IMR-90 (cell line): ENCODE measurements at regions not wholly inside any gene's neighbourhood (a gene's known extent, or its start where the extent isn't known, plus 50 kb on each side); places are given as distances from the start of the nearest gene placed in this dataset.

Source experiments
- ATAC-seq: fragments of 200-7000 bp; cut with Tn5 transposase; 2 replicates; pipeline ENCODE4 v1.9.1; 2020; ENCODE audit warnings: low read depth, mild to moderate bottlenecking, moderate library complexity
- BruUV-seq: library from RNA; stranded (reverse); fragments of 400-500 nt; replicated peaks from 2 replicates; lab custom pipeline; 2021; lab: Mats Ljungman, UMichigan
- CTCF ChIA-PET: fragments of 300-600 bp; formaldehyde crosslinking; extraction: SDS; loops from one replicate; lab custom pipeline; 2021; ENCODE audit warnings: antibody characterized with exemption; lab: Yijun Ruan, JAX
- POLR2A ChIA-PET: fragments of 300-600 bp; sonication (Branson Sonifier 250); formaldehyde crosslinking; loops from one replicate; lab custom pipeline; 2022; ENCODE audit warnings: antibody characterized with exemption; ENCODE audit not compliant: unreplicated experiment; lab: Charles Lee
- DNase-seq: peaks from one replicate; pipeline ENCODE4 v3.0.0; 2013
- H2AFZ ChIP-seq: replicated peaks from 2 replicates; pipeline ENCODE3; 2013; ENCODE audit warnings: low read length, mild to moderate bottlenecking; ENCODE audit not compliant: poor library complexity
- H2AK5ac ChIP-seq: 2 replicates; pipeline ENCODE4 v1.6.1; 2013; ENCODE audit warnings: low read depth, low read length, inconsistent platforms
- H2AK9ac ChIP-seq: replicated peaks from 2 replicates; pipeline ENCODE3; 2013; ENCODE audit warnings: mild to moderate bottlenecking, low read depth, low read length, moderate library complexity; ENCODE audit not compliant: poor library complexity
- H2BK120ac ChIP-seq: 2 replicates; pipeline ENCODE4 v1.6.1; 2013; ENCODE audit warnings: low read depth, low read length, inconsistent platforms
- H2BK15ac ChIP-seq: 3 replicates; pipeline ENCODE4 v1.6.1; 2013; ENCODE audit warnings: low read depth, low read length, inconsistent platforms
- H2BK20ac ChIP-seq: 2 replicates; pipeline ENCODE4 v1.6.1; 2013; ENCODE audit warnings: low read depth, mild to moderate bottlenecking, inconsistent platforms, low read length, moderate library complexity
- H2BK5ac ChIP-seq: 2 replicates; pipeline ENCODE4 v1.6.1; 2013; ENCODE audit warnings: mild to moderate bottlenecking, low read depth, low read length, inconsistent platforms; ENCODE audit not compliant: poor library complexity, severe bottlenecking
- H3K14ac ChIP-seq: replicated peaks from 2 replicates; pipeline ENCODE4 v1.6.1; 2013; ENCODE audit warnings: low read depth, low read length, inconsistent platforms
- H3K18ac ChIP-seq: 2 replicates; pipeline ENCODE4 v1.6.1; 2013; ENCODE audit warnings: low read depth, low read length, control low read depth
- H3K23ac ChIP-seq: 2 replicates; pipeline ENCODE4 v1.6.1; 2013; ENCODE audit warnings: low read depth, low read length, inconsistent platforms
- H3K27ac ChIP-seq: 2 replicates; pipeline ENCODE4 v1.5.1; 2013; ENCODE audit warnings: mild to moderate bottlenecking, control low read depth, low read length; ENCODE audit not compliant: insufficient read depth
- H3K27me3 ChIP-seq: 2 replicates; pipeline ENCODE4 v1.6.1; 2013; ENCODE audit warnings: low read length; ENCODE audit not compliant: control insufficient read depth, insufficient read depth
- H3K36me3 ChIP-seq: 2 replicates; pipeline ENCODE4 v1.6.1; 2013; ENCODE audit warnings: low read length, mixed read lengths; ENCODE audit not compliant: control insufficient read depth, insufficient read depth
- H3K4ac ChIP-seq: 2 replicates; pipeline ENCODE4 v1.6.1; 2013; ENCODE audit warnings: low read depth, low read length, inconsistent platforms
- H3K4me1 ChIP-seq: 2 replicates; pipeline ENCODE4 v1.6.1; 2013; ENCODE audit warnings: low read length, mixed read lengths; ENCODE audit not compliant: control insufficient read depth, insufficient read depth
- H3K4me2 ChIP-seq: 2 replicates; pipeline ENCODE4 v1.6.1; 2013; ENCODE audit warnings: low read depth, mild to moderate bottlenecking, control low read depth, low read length, moderate library complexity
- H3K4me3 ChIP-seq: 2 replicates; pipeline ENCODE4 v1.5.1; 2013; ENCODE audit warnings: low read depth, mild to moderate bottlenecking, control low read depth, low read length, moderate library complexity; ENCODE audit not compliant: insufficient read depth
- H3K56ac ChIP-seq: 2 replicates; pipeline ENCODE4 v1.6.1; 2013; ENCODE audit warnings: low read length, inconsistent platforms; ENCODE audit not compliant: insufficient read depth; ENCODE audit errors: extremely low read depth
- H3K79me1 ChIP-seq, 2 experiments: 2 replicates each; pipeline ENCODE4 v1.6.1; 2013; ENCODE audit warnings: low read length in 2 of 2, inconsistent platforms in 1 of 2, low read depth in 1 of 2
- H3K9ac ChIP-seq: 2 replicates; pipeline ENCODE4 v1.6.1; 2013; ENCODE audit warnings: low read depth, low read length, control low read depth
- H3K9me1 ChIP-seq: 2 replicates; pipeline ENCODE4 v1.6.1; 2013; ENCODE audit warnings: low read length, inconsistent platforms; ENCODE audit not compliant: insufficient read depth
- H3K9me3 ChIP-seq: 2 replicates; pipeline ENCODE4 v1.6.1; 2013; ENCODE audit warnings: low read length; ENCODE audit not compliant: control insufficient read depth, insufficient read depth
- H4K20me1 ChIP-seq: 2 replicates; pipeline ENCODE4 v1.6.1; 2013; ENCODE audit warnings: low read length, inconsistent platforms; ENCODE audit not compliant: insufficient read depth
- H4K5ac ChIP-seq: 2 replicates; pipeline ENCODE4 v1.6.1; 2013; ENCODE audit warnings: mild to moderate bottlenecking, low read depth, low read length, control low read depth
- H4K8ac ChIP-seq, 2 experiments: 2 replicates each; pipeline ENCODE4 v1.6.1; 2013; ENCODE audit warnings: low read depth in 2 of 2, low read length in 2 of 2, control low read depth in 1 of 2, inconsistent platforms in 1 of 2
- H4K91ac ChIP-seq: 2 replicates; pipeline ENCODE4 v1.6.1; 2013; ENCODE audit warnings: low read depth, low read length, inconsistent platforms; ENCODE audit not compliant: insufficient read depth
- BHLHE40 ChIP-seq: fragments of 150-350 bp; IDR thresholded peaks from 2 replicates; pipeline ENCODE4 v1.6.1; 2016; ENCODE audit warnings: mild to moderate bottlenecking, low read depth, low read length
- RAD21 ChIP-seq: IDR thresholded peaks from 2 replicates; pipeline ENCODE4 v1.6.1; 2012; ENCODE audit warnings: low read length, improper control_type of control experiment
- RFX5 ChIP-seq: IDR thresholded peaks from 2 replicates; pipeline ENCODE4 v1.8.0; 2012; ENCODE audit warnings: low read depth, mild to moderate bottlenecking, low read length, moderate library complexity
- dilution Hi-C: fragments of 300-500 bp; cut with HindIII; formaldehyde crosslinking; loops from one replicate; pipeline ENCODE4 v1.14.3; 2018; ENCODE audit warnings: low sequenced_read_pairs; ENCODE audit not compliant: unreplicated experiment
- in situ Hi-C: fragments of 300-500 bp; cut with MboI; formaldehyde crosslinking; loops from 3 replicates; pipeline ENCODE4 v1.14.3; 2019; ENCODE audit warnings: low sequenced_read_pairs, inconsistent platforms, mixed read lengths
- intact Hi-C: fragments of 100-400 bp; cut with micrococcal nuclease; formaldehyde crosslinking; loops from 2 replicates; pipeline ENCODE4 v1.10.0; 2022

GRCh38 chr10:91340613-91341362 lies 69.4 kb upstream of the HECTD2 start (continued):
- TF ChIP-seq RAD21 (no peak), BHLHE40 (peak; percentile 69)

- Histone ChIP-seq H3K9me1 (peaks cover 3% of the 10 kb centered on the region), H3K18ac (peak overlapping the region; percentile 32; the same call in 1 of the 2 replicates), H3K36me3 (no peaks in the 10 kb centered on the region), H2AK9ac (no peak overlapping the region), H3K23ac (no peak overlapping the region), H3K9ac (no peak overlapping the region), H2BK15ac (peak overlapping the region; percentile 84; the same call in 2 of the 3 replicates), H3K4me1 (peaks cover 8% of the 10 kb centered on the region), H2AK5ac (peak overlapping the region; percentile 15; the same call in 1 of the 2 replicates), H4K8ac (0 out of 4 replicates have a peak overlapping the region, but pooled peaks of 1 of the 2 experiments have one; percentile 70), H4K20me1 (no peaks in the 10 kb centered on the region), H3K27ac (no peak overlapping the region), H2BK120ac (no peak overlapping the region), H3K4ac (no peak overlapping the region), H3K9me3 (no peaks in the 10 kb centered on the region), H3K14ac (no peak overlapping the region), H4K91ac (no peak overlapping the region), H3K79me1 (no peaks in the 10 kb centered on the region), H3K27me3 (no peaks in the 10 kb centered on the region; the same call in 1 of the 2 replicates), H2BK5ac (peak overlapping the region; percentile 27), H2AFZ (no peak overlapping the region), H2BK20ac (peak overlapping the region; percentile 6; the same call in 1 of the 2 replicates), H3K4me3 (no peak overlapping the region), H4K5ac (peak overlapping the region; percentile 30; the same call in 1 of the 2 replicates), H3K56ac (no peak overlapping the region), H3K4me2 (no peak overlapping the region)
- ATAC-seq (no peak), DNase-seq (no peak)
- no TSS peak for BruUV-seq
- ChIA-PET CTCF (no interaction called here), POLR2A (no interaction called here)
- intact Hi-C loops (no loop called here), dilution Hi-C loops (no loop called here), in situ Hi-C loops (no loop called here)
- TF ChIP-seq BHLHE40 (no peak), RFX5 (no peak)
Observed at GRCh38 chr10:91341686-91342085, 68.5 kb upstream of the HECTD2 start.
